HEK293T (cell line): ENCODE measurements at regions not wholly inside any gene's neighbourhood (a gene's known extent, or its start where the extent isn't known, plus 50 kb on each side); places are given as distances from the start of the nearest gene placed in this dataset.

ENCODE experiments used
- BHLHE40 ChIP-seq: fragments of 450-650 bp; IDR thresholded peaks from 2 replicates; pipeline ENCODE4 v1.6.1; 2016; ENCODE audit warnings: mild to moderate bottlenecking, moderate library complexity, borderline replicate concordance
- FOXK2 ChIP-seq: fragments of 450-650 bp; IDR thresholded peaks from 2 replicates; pipeline ENCODE4 v1.6.1; 2016; ENCODE audit warnings: mild to moderate bottlenecking
- FOXM1 ChIP-seq: fragments of 450-650 bp; IDR thresholded peaks from 2 replicates; pipeline ENCODE4 v1.6.1; 2017; ENCODE audit warnings: mild to moderate bottlenecking, borderline replicate concordance
- HDGF ChIP-seq: fragments of 450-650 bp; IDR thresholded peaks from 2 replicates; pipeline ENCODE4 v1.6.1; 2017; ENCODE audit warnings: antibody characterized with exemption, borderline replicate concordance
- NFRKB ChIP-seq: fragments of 450-650 bp; IDR thresholded peaks from 2 replicates; pipeline ENCODE4 v1.6.1; 2016; ENCODE audit warnings: mild to moderate bottlenecking, moderate library complexity
- SUZ12 ChIP-seq: fragments of 450-650 bp; IDR thresholded peaks from 2 replicates; pipeline ENCODE4 v1.6.1; 2016; ENCODE audit warnings: mild to moderate bottlenecking
- TARDBP ChIP-seq: fragments of 450-650 bp; IDR thresholded peaks from 2 replicates; pipeline ENCODE4 v1.6.1; 2016
- ZNF384 ChIP-seq: fragments of 450-650 bp; IDR thresholded peaks from 2 replicates; pipeline ENCODE4 v1.6.1; 2016

DNA sequence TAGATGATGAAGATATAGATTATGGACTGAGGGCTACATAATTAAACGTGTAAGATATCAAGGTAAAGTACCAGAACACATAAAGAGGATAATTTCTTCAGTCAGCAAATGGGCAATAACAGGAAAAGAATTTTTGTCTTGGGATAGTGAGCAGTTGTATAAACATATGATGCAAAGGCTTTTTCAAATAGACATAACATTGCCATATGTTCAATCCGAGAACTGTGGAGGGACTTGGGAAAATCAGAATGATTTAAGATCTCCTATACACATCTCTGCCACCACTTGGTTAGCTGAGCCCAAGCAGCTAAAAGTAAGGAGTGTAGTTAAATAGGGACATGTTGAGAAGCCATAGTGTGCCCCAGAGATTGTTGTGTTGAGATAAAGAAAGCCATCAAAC, 287.6 kb upstream of the ZNF521 start:
- TF ChIP-seq TARDBP = no peak
- TF ChIP-seq FOXK2 = no peak
- no peak for TF ChIP-seq FOXM1
- TF ChIP-seq ZNF384 = no peak
- no peak for TF ChIP-seq SUZ12
- no peak for TF ChIP-seq BHLHE40
- no peak for TF ChIP-seq HDGF
- no peak for TF ChIP-seq NFRKB
